Calu3 (cell line): ENCODE measurements at regions not wholly inside any gene's neighbourhood (a gene's known extent, or its start where the extent isn't known, plus 50 kb on each side); places are given as distances from the start of the nearest gene placed in this dataset.

Source experiments
- BruUV-seq: library from RNA; stranded (reverse); fragments of 400-500 nt; replicated peaks from 2 replicates; lab custom pipeline; 2021; lab: Mats Ljungman, UMichigan
- CTCF ChIA-PET: fragments of 300-600 bp; sonication (Branson Sonifier 250); formaldehyde crosslinking; loops from one replicate; lab custom pipeline; 2022; ENCODE audit warnings: antibody characterized with exemption; lab: Charles Lee
- DNase-seq: peaks from one replicate; pipeline ENCODE4 v3.0.0; 2022
- H3K27ac Mint-ChIP-seq: one replicate; pipeline ENCODE4 v1.8.0; 2022; ENCODE audit warnings: mixed read lengths; ENCODE audit not compliant: unreplicated experiment
- H3K27me3 Mint-ChIP-seq: one replicate; pipeline ENCODE4 v1.8.0; 2022; ENCODE audit warnings: mixed read lengths; ENCODE audit not compliant: unreplicated experiment
- H3K36me3 Mint-ChIP-seq: one replicate; pipeline ENCODE4 v1.8.0; 2022; ENCODE audit warnings: mild to moderate bottlenecking, moderate library complexity, mixed read lengths; ENCODE audit not compliant: insufficient read depth, unreplicated experiment
- H3K4me1 Mint-ChIP-seq: one replicate; pipeline ENCODE4 v1.8.0; 2022; ENCODE audit warnings: mild to moderate bottlenecking, low read depth, mixed read lengths; ENCODE audit not compliant: unreplicated experiment
- H3K4me3 Mint-ChIP-seq: one replicate; pipeline ENCODE4 v1.8.0; 2022; ENCODE audit warnings: mild to moderate bottlenecking, low read depth, moderate library complexity, mixed read lengths; ENCODE audit not compliant: unreplicated experiment
- H3K9me3 Mint-ChIP-seq: one replicate; pipeline ENCODE4 v1.8.0; 2022; ENCODE audit warnings: low read depth, mixed read lengths; ENCODE audit not compliant: unreplicated experiment
- CTCF ChIP-seq: fragments of 200-600 bp; IDR thresholded peaks from one replicate; pipeline ENCODE4 v1.8.0; 2022; ENCODE audit warnings: antibody characterized with exemption; ENCODE audit not compliant: unreplicated experiment
- intact Hi-C: fragments of 100-400 bp; cut with micrococcal nuclease; formaldehyde crosslinking; loops from one replicate; pipeline ENCODE4 v1.10.0; 2022; ENCODE audit not compliant: unreplicated experiment

DNA sequence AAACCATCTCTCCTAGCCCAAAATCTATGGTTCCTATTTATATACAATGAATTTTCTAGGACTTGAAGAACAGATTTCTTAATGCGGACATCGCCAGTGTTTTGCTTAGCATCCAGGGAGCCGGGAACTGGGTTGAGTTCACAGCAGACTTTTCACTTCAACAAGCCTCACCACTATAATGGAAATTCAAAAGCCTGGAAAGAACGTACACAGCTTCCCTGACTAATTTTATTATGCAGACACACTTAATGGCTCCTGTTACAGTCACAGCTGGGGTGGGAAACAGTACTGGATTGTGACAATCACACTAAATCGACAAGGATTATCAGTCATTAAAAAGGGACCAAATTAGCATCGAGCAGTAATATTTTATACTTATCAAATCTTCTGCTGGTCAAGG lies 129.2 kb upstream of the BNIP2 start:
- Mint-ChIP-seq H3K4me1 (no peaks in the 10 kb centered on the region), H3K9me3 (no peaks in the 10 kb centered on the region), H3K4me3 (no peak overlapping the region), H3K27me3 (peaks cover 44% of the 10 kb centered on the region), H3K27ac (no peak overlapping the region), H3K36me3 (no peaks in the 10 kb centered on the region)
- no peak for DNase-seq
- CTCF ChIA-PET = interaction anchor here (0.6 to 1.5 kb wide), 3 partner anchors 99 to 818 kb away, joined by 3 to 4 read pairs (median 3); no protein-coding TSS in a partner anchor
- no TSS peak for BruUV-seq
- intact Hi-C loops = loop anchor here (2.0 kb wide), 1 partner anchor 508 kb away; no protein-coding TSS in a partner anchor
- no peak for TF ChIP-seq CTCF

- no peak for DNase-seq
- no peaks in the 10 kb centered on the region for H3K9me3 Mint-ChIP-seq
- no peaks in the 10 kb centered on the region for H3K36me3 Mint-ChIP-seq
- intact Hi-C loops = loop anchor here (2.0 kb wide), 1 partner anchor 509 kb away; no protein-coding TSS in a partner anchor
- H3K27me3 Mint-ChIP-seq = peaks cover 49% of the 10 kb centered on the region
- no peak overlapping the region for H3K27ac Mint-ChIP-seq
- H3K4me1 Mint-ChIP-seq = no peaks in the 10 kb centered on the region
- H3K4me3 Mint-ChIP-seq = no peak overlapping the region
- no peak for TF ChIP-seq CTCF
- BruUV-seq = no TSS peak
- CTCF ChIA-PET = no interaction called here
These were observed 128.7 kb upstream of the BNIP2 start for GRCh38 chr15:59817834-59818233.

DNA sequence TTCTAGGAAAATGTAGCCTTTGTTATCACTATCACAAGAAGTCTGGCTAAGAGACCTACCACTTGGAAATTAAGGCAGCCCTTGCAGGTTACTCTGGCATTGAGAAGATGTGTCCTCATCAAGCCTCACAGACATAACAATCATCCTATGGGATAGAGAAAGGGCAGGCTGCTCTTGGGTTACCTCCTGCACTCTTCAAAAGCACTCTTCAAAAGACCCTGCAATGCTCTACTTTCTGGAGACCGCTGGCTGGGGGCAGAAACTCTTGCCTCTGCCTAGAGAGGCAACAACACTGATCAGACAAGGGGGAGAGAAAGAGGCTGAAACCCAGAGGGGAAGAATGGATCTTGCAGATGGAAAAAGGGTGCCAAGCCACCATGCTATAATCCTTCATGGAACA lies 127.9 kb upstream of the BNIP2 start:
- intact Hi-C loops = no loop called here
- CTCF ChIA-PET = no interaction called here
- no TSS peak for BruUV-seq
- TF ChIP-seq CTCF = no peak
- Mint-ChIP-seq H3K4me3 (no peak overlapping the region), H3K36me3 (no peaks in the 10 kb centered on the region), H3K9me3 (no peaks in the 10 kb centered on the region), H3K27me3 (peaks cover 57% of the 10 kb centered on the region), H3K27ac (no peak overlapping the region), H3K4me1 (no peaks in the 10 kb centered on the region)
- DNase-seq = no peak

- no peaks in the 10 kb centered on the region for H3K4me1 Mint-ChIP-seq
- CTCF ChIA-PET = no interaction called here
- H3K9me3 Mint-ChIP-seq = no peaks in the 10 kb centered on the region
- H3K27me3 Mint-ChIP-seq = peaks cover 64% of the 10 kb centered on the region
- no peak overlapping the region for H3K4me3 Mint-ChIP-seq
- no TSS peak for BruUV-seq
- TF ChIP-seq CTCF = no peak
- no peak for DNase-seq
- H3K36me3 Mint-ChIP-seq = no peaks in the 10 kb centered on the region
- intact Hi-C loops = no loop called here
- H3K27ac Mint-ChIP-seq = no peak overlapping the region
These were observed 125.3 kb upstream of the BNIP2 start for GRCh38 chr15:59814409-59814808.
